IPS-NIHi7 (cell line): ENCODE measurements at regions not wholly inside any gene's neighbourhood (a gene's known extent, or its start where the extent isn't known, plus 50 kb on each side); places are given as distances from the start of the nearest gene placed in this dataset.

Experiments
- DNase-seq: peaks from one replicate; pipeline ENCODE4 v3.0.0; 2012; ENCODE audit warnings: mixed read lengths; ENCODE audit errors: extremely low spot score

GRCh38 chr4:20447103-20447502, 195.4 kb downstream of the SLIT2 start:
- no peak for DNase-seq

- DNase-seq: no peak
Measured at GRCh38 chr4:20451986-20452385, 200.3 kb downstream of the SLIT2 start.

GRCh38 chr4:20454515-20454914, 202.8 kb downstream of the SLIT2 start:
- DNase-seq: no peak

DNA sequence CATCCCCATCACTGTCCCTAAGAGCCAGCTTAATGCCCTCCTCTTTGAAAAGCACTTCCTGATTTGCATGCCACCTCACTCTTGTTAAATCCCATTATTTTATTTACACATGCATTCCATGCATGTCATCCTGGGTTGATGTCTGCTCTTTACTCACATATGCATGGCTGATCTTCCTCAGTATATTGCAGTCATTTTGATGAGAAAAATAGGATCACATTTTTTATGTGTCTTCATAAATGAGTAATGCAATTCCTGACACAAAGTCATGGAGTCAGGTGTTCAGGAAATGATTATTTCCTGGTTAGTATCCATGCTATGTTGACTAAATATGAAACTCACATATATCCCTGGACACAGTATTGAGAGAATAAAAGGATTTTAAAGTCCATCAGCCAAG, 204.7 kb downstream of the SLIT2 start:
- DNase-seq: no peak

DNA sequence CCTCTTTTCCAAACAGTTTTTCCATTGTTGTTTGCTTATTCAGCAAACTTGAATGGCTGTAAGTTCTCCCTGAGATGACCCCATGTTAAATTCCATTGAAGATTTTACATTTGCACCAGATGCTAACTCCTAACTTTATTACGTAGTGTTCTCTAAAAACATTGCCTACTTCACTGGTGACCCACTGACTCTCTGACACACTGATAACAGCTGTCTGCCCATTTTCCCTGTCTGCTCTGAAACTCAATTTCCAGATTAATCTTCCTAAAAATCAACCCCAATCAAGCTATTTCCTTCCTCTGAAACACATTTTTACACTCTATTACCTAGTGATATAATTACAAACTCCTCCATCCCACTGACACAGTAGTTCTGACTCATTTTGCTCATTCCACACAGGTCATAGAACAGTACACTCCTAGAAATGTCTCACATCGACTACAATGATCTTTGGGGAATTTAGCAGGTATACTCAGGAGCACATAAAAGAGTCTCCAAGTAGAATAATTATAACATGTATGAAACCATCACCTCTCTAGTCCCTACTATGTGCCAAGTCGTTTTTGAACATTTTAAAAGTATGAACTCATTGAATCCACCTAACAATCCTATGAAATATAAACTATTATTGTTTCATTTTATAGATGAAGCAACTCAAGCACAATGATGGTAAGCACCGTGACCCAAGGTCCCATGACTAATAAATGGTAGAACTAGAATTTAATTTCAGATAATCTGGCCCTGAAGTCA, 210.9 kb downstream of the SLIT2 start:
- no peak for DNase-seq

DNA sequence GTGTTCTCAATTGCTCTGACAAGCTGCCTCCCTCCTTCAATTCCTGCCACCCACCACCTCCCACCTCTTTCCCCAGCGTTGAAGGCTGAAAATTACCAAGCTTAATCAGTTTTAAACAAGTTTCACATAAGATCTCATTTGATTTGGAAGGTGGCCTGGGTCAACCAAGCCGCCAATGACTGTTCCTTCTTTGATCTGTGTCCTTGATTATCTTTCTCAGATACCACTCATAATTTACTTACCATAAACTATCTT, 211.4 kb downstream of the SLIT2 start:
- no peak for DNase-seq

DNA sequence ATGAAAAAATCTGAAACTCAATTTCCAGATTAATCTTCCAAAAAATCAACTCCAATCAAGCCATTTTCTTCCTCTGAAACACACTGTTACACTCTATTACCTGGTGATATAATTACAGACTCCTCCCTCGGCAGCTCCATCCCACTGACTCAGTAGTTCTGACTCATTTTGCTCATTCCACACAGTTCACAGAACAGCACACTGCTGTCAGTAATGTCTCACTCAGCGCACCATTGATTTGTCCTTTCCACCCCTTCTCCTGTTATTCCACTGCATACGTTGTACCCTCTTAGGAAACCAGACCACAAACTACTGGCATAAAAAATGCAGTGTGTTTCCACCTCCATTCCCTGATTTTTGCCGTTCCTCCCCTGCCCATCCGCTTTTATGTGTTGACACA, 212.7 kb downstream of the SLIT2 start:
- DNase-seq: no peak

DNA sequence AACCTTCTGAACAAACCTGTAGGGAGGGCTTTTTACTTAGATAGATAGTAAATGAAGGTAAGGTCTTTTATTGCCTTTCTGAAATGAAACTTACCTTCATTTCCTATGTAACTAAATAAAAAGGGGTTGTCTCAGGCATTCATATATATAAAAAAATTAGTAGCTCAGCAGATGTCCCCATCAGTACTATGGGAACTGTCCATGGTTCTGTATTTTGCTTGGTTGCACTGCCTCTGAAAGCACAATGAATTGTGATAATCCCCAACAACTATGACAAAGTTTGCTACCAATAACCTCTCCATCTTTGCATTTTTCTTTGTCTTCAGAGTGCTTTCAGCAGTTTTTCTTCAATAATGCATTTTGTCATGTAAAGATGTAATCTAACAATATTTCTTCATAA, 222.4 kb downstream of the SLIT2 start:
- DNase-seq: no peak

DNA sequence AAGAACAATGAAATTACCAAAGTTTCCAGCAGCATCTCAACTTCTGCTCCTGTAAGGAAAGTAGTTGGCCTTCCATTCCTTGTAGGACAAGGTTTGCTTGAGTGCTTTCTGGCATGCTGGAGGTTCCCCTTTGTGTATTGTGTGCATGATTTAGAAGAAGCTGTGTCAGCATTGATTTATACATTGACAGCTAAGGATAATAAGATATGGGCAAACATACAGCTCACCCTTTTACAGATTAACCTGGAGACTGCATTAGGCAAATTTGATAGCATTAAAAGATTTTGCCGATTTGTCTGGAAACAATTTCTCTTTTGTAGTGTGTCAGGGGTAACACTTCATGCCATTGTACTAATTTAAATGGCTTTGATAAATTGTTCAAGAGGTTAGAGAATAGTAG, 221.8 kb upstream of the PACRGL start:
- DNase-seq: no peak

DNA sequence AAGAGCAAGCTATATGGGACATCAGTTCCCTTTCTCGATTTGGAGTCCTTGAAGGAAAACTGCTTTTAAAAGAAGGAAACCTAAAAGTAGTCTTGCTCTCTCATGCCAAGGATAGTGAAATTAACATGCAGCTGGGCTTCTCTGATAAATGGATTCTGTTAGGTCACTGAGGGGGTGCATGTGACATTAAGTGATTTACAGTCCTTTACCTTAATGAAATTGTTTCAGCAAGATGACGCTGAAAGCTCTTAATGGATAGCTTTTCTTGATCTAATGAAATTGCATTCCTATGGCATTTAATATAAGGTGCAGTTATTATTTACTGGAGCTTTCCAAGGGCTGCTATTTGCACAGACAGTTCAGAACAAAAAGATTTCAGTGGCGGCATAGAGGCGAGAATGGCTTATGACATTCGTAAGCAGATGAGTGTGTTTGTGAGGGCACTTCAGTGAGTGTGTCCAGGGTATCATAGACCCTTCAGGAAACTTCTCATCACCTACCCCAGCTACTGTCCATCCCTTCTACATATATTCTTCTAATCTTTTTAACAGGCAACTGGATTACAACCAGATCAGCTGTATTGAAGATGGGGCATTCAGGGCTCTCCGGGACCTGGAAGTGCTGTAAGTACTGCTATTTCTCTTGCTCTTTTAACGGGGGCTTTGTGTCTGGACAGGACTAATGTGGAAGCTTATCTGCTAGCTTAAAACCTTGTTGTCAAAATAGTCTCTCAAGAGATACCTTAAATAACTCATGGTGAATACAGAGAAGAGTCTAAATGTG, 219.9 kb upstream of the PACRGL start:
- no peak for DNase-seq

DNA sequence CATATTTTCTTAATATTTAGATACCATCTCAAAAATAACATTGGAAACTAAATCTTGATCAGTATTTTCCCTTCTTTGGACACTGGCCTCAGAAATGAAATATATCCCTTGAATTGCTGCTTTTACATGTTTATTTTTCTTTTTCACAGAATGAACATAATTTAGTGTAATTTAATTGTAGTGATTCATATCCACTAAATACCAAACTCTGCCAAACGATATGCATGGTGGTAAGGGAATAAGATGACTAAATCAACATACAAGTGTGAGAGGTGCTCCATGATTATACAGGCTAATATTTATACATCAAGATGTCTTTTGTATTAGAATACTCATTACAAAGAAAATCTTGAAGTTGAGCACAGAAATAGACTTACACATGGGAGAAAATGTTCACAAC, 216.8 kb upstream of the PACRGL start:
- DNase-seq: no peak

DNA sequence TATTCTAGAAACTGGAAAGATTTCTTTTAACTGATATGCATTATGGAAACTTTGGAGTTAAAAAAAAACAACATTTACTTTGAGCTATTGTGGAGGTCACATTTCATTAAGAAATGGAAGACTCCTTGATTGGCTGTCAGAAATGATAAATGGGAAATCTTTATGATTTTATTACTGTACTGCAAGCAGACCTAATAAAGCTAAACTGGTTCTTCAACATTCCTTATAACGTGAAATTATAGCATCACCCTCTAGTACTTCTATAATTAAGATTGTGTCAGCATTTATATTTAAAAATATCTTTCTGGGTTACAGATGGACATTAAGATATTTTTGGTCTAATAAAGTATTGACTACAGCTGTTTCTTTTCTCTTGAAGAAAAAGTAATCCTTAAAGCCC, 213.8 kb upstream of the PACRGL start:
- no peak for DNase-seq

GRCh38 chr4:20487446-20487845, 212.8 kb upstream of the PACRGL start:
- DNase-seq: no peak

DNA sequence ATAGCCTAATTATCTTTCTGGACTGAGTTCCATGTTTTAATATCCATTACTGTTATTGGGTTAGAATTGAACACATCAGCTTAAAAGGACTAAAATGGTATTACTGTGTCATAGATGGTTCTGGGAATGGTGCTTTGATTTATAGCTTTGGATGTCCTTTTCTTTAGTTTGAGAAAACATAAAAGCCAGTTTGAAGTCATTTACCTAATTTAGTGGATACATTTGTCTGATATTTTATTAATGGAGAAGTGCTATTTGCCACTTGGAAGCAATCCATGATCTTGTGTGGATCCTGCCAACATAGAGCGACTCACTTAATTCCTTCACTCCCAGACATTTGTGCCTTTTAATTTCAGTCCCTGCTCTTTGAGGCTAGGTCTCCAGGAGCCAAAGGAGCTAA, 212.4 kb upstream of the PACRGL start:
- no peak for DNase-seq

DNA sequence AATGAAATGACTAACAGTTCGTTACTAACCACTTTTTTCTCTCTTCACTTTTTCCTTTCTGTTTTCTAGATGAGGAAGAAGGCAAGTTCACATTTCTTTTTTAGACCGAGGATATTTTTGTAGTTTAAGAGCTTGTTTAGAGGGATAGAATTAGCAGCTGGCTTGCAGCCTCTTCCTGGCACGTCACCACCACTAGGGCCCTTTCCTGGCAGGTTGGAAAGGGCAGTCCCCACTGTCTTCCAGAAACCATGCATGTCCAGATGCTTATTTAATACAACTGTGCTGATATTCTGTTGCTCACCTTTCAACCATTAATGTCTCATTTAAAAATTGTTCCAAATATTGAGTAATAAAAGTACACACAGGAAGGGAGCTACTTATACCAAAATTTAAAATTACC, 209.5 kb upstream of the PACRGL start:
- no peak for DNase-seq

GRCh38 chr4:20493761-20494353, 206.4 kb upstream of the PACRGL start:
- no peak for DNase-seq

- no peak for DNase-seq
Measured at GRCh38 chr4:20496068-20496467, 204.2 kb upstream of the PACRGL start.

DNA sequence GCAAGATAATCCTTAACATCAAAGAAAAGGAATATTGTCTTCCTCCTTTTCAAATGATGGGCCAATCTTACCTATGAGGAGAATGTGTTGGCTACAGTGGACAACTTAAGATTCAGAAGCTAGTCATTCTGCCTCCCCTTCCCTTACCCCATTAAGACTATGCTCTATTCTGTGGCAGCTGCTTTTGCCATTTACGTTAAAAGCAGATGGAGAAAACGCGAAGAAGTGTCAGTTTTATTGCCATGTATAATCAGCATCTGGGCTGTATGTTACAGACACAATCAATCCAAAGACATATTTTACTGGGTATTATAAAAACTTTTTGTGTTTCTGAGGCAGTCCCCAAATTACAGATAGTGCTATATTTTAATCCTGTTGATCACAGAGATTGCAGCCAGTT, 196.1 kb upstream of the PACRGL start:
- DNase-seq: no peak

DNA sequence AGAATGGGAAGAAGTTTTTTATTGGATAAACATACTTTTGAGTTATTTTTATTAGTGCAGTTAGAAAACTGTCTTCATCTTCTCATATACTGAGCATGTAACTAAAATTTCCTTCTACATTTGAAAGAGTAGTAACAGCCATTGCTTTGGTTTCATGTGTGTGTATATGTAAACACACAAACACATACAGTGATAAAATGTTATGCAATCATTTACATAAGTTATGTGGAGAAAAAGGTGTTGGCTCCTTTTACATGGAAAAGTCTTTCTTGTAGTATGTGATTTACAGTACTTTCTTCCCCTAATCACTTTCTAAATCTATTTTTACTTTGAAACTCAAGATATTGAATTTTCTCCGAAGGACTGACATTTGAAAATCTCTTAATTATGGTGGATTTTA, 194.3 kb upstream of the PACRGL start:
- no peak for DNase-seq

- DNase-seq: no peak
Measured at GRCh38 chr4:20506827-20507226, 193.4 kb upstream of the PACRGL start.

GRCh38 chr4:20509315-20509714, 190.9 kb upstream of the PACRGL start:
- DNase-seq: no peak

- no peak for DNase-seq
Measured at GRCh38 chr4:20512033-20512792, 188.0 kb upstream of the PACRGL start.

GRCh38 chr4:20512985-20513384, 187.3 kb upstream of the PACRGL start:
- DNase-seq: no peak
